ENCODE measurements at regions not wholly inside any gene's neighbourhood (a gene's known extent, or its start where the extent isn't known, plus 50 kb on each side); places are given as distances from the start of the nearest gene placed in this dataset.
"Not testable (repeated sequence)": the region's sequence is repeated elsewhere in the genome, so short reads cannot be mapped to it uniquely, and the experiment has no call there.

GRCh38 chr7:65519751-65520150, 146.1 kb downstream of the ZNF92 start:
- not testable (repeated sequence) for DNase-seq

GRCh38 chr7:65545465-65546161, 172.0 kb downstream of the ZNF92 start:
- DNase-seq = not testable (repeated sequence)

- DNase-seq = not testable (repeated sequence)
Observed at GRCh38 chr7:65549589-65550443, 176.2 kb downstream of the ZNF92 start.

GRCh38 chr7:65550444-65550809, 176.8 kb downstream of the ZNF92 start:
- DNase-seq = not testable (repeated sequence)

- DNase-seq = not testable (repeated sequence)
Observed at GRCh38 chr7:65551042-65551441, 177.4 kb downstream of the ZNF92 start.

- DNase-seq = not testable (repeated sequence)
Observed at GRCh38 chr7:65554553-65555476, 181.2 kb downstream of the ZNF92 start.

- not testable (repeated sequence) for DNase-seq
Observed at GRCh38 chr7:65558584-65558983, 184.9 kb downstream of the ZNF92 start.

- DNase-seq = not testable (repeated sequence)
Observed at GRCh38 chr7:65561786-65562372, 188.2 kb downstream of the ZNF92 start.

- DNase-seq = not testable (repeated sequence)
Observed at GRCh38 chr7:65562522-65562921, 188.9 kb downstream of the ZNF92 start.

GRCh38 chr7:65563333-65563732, 189.7 kb downstream of the ZNF92 start:
- DNase-seq = not testable (repeated sequence)

- DNase-seq = not testable (repeated sequence)
Observed at GRCh38 chr7:65568226-65568625, 194.6 kb downstream of the ZNF92 start.

- DNase-seq = not testable (repeated sequence)
Observed at GRCh38 chr7:65570990-65571389, 197.3 kb downstream of the ZNF92 start.

- DNase-seq = not testable (repeated sequence)
Observed at GRCh38 chr7:65572581-65572980, 198.9 kb downstream of the ZNF92 start.

- not testable (repeated sequence) for DNase-seq
Observed at GRCh38 chr7:65576370-65576769, 202.7 kb downstream of the ZNF92 start.

- DNase-seq = not testable (repeated sequence)
Observed at GRCh38 chr7:65582518-65583119, 209.0 kb downstream of the ZNF92 start.

GRCh38 chr7:65602495-65602894, 228.8 kb downstream of the ZNF92 start:
- not testable (repeated sequence) for DNase-seq

- DNase-seq = no peak
Observed at GRCh38 chr7:65609131-65609530, 235.5 kb downstream of the ZNF92 start.

- not testable (repeated sequence) for DNase-seq
Observed at GRCh38 chr7:65613644-65614289, 240.1 kb downstream of the ZNF92 start.

GRCh38 chr7:65616111-65616510, 242.5 kb downstream of the ZNF92 start:
- DNase-seq = not testable (repeated sequence)

GRCh38 chr7:65620216-65620615, 246.6 kb downstream of the ZNF92 start:
- DNase-seq = not testable (repeated sequence)

- DNase-seq = peak in 1 of 2 donors; percentile 7
Observed at GRCh38 chr7:65621580-65622201, 248.0 kb downstream of the ZNF92 start.

Data from hippocampal formation (tissue), 2 donors.